ENCODE measurements at regions not wholly inside any gene's neighbourhood (a gene's known extent, or its start where the extent isn't known, plus 50 kb on each side); places are given as distances from the start of the nearest gene placed in this dataset.
A peak's percentile ranks its signal among the peaks of the same experiment; 100 is the strongest.

DNA sequence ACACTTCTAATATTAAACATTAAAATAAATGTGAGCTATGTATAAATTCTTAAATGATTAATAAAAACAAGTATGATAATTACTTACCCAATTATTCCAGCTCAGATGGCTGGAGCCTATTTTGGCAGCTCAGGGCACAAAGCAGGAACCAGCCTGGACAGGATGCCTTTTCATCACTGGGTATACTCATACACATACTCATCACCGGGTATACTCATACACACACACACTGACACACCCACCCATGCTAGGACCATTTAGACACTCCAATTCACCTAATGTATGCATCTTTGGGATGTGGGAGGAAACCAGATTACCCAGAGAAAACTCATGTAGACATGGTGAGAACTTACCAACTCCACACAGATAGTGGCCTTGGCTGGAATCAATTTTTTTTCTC is 57.9 kb upstream of the CNOT2 start:
- Histone ChIP-seq H3K14ac (ENCODE audit: low read length in 2 of 2) (peak overlapping the region in 1 of 2 experiments; percentile 11), H4K91ac (ENCODE audit: low read length) (no peak overlapping the region), H3K4me2 (ENCODE audit: low read length, poor library complexity, severe bottlenecking) (no peak overlapping the region), H2AK5ac (ENCODE audit: low read length, severe bottlenecking) (no peak overlapping the region), H3K4me3 (ENCODE audit: insufficient read depth in 1 of 2, low read depth in 1 of 2, low read length in 2 of 2) (no peak overlapping the region), H2BK5ac (ENCODE audit: low read depth, low read length, poor library complexity, severe bottlenecking) (no peak overlapping the region), H3K9ac (ENCODE audit: low read length) (no peak overlapping the region), H3K27me3 (ENCODE audit: control insufficient read depth in 1 of 2, insufficient read depth in 1 of 2, low read length in 2 of 2) (no peaks in the 10 kb centered on the region), H4K8ac (ENCODE audit: low read length) (no peak overlapping the region), H3K4ac (ENCODE audit: low read depth in 1 of 2, low read length in 2 of 2) (no peak overlapping the region), H3K79me1 (replicated peaks; ENCODE audit: low read length, poor library complexity, severe bottlenecking) (no peaks in the 10 kb centered on the region), H3K9me3 (ENCODE audit: control insufficient read depth, low read length) (no peaks in the 10 kb centered on the region), H3K36me3 (ENCODE audit: control insufficient read depth in 1 of 2, insufficient read depth in 2 of 2, low read depth in 1 of 2, low read length in 2 of 2) (no peaks in the 10 kb centered on the region), H2BK120ac (ENCODE audit: low read depth, low read length) (no peak overlapping the region), H3K18ac (ENCODE audit: low read depth in 1 of 2, low read length in 2 of 2) (no peak overlapping the region), H2AFZ (ENCODE audit: low read depth, low read length) (no peak overlapping the region), H3K4me1 (ENCODE audit: control insufficient read depth, insufficient read depth, low read depth, low read length) (no peaks in the 10 kb centered on the region), H2BK12ac (ENCODE audit: low read length in 2 of 2) (no peak overlapping the region), H3K23ac (ENCODE audit: low read length in 2 of 2) (no peak overlapping the region), H2BK15ac (ENCODE audit: low read depth, poor library complexity, severe bottlenecking) (no peak overlapping the region), H3K27ac (ENCODE audit: low read length, poor library complexity, severe bottlenecking) (no peak overlapping the region)
- 100% methylated on average over 1 of the region's 1 CpG for WGBS
- no peak for DNase-seq

DNA sequence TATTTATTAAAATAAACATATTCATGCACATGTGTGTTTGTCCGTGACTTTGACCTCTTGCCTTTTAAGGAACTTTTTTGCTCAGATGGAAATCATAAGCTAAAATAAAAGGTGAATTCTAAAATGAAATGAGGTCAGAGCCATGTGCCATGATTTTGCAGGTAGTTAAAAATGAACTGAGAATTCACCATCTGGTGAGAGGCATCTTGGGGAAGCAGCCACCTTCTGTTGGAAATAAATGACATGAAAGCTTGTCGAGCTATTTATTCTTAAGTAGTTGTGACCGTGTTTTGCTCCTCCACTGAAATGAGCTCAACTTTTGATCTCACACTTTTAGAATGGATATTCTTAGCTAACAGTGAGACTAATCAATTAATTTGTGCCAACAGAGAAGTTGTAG is 56.8 kb upstream of the CNOT2 start:
- Histone ChIP-seq H3K9ac (ENCODE audit: low read length) (no peak overlapping the region), H2BK12ac (ENCODE audit: low read length in 2 of 2) (no peak overlapping the region), H3K27ac (ENCODE audit: low read length, poor library complexity, severe bottlenecking) (no peak overlapping the region), H2BK120ac (ENCODE audit: low read depth, low read length) (no peak overlapping the region), H3K36me3 (ENCODE audit: control insufficient read depth in 1 of 2, insufficient read depth in 2 of 2, low read depth in 1 of 2, low read length in 2 of 2) (no peaks in the 10 kb centered on the region), H2AK5ac (ENCODE audit: low read length, severe bottlenecking) (no peak overlapping the region), H3K9me3 (ENCODE audit: control insufficient read depth, low read length) (no peaks in the 10 kb centered on the region), H4K91ac (ENCODE audit: low read length) (no peak overlapping the region), H4K8ac (ENCODE audit: low read length) (no peak overlapping the region), H3K14ac (ENCODE audit: low read length in 2 of 2) (no peak overlapping the region), H3K79me1 (replicated peaks; ENCODE audit: low read length, poor library complexity, severe bottlenecking) (no peaks in the 10 kb centered on the region), H3K27me3 (ENCODE audit: control insufficient read depth in 1 of 2, insufficient read depth in 1 of 2, low read length in 2 of 2) (no peaks in the 10 kb centered on the region), H3K23ac (ENCODE audit: low read length in 2 of 2) (no peak overlapping the region), H3K18ac (ENCODE audit: low read depth in 1 of 2, low read length in 2 of 2) (no peak overlapping the region), H2BK15ac (ENCODE audit: low read depth, poor library complexity, severe bottlenecking) (no peak overlapping the region), H2BK5ac (ENCODE audit: low read depth, low read length, poor library complexity, severe bottlenecking) (no peak overlapping the region), H2AFZ (ENCODE audit: low read depth, low read length) (no peak overlapping the region), H3K4ac (ENCODE audit: low read depth in 1 of 2, low read length in 2 of 2) (no peak overlapping the region), H3K4me2 (ENCODE audit: low read length, poor library complexity, severe bottlenecking) (no peak overlapping the region), H3K4me1 (ENCODE audit: control insufficient read depth, insufficient read depth, low read depth, low read length) (no peaks in the 10 kb centered on the region), H3K4me3 (ENCODE audit: insufficient read depth in 1 of 2, low read depth in 1 of 2, low read length in 2 of 2) (no peak overlapping the region)
- DNase-seq: no peak
- WGBS: 97% methylated on average over 2 of the region's 3 CpGs

DNA sequence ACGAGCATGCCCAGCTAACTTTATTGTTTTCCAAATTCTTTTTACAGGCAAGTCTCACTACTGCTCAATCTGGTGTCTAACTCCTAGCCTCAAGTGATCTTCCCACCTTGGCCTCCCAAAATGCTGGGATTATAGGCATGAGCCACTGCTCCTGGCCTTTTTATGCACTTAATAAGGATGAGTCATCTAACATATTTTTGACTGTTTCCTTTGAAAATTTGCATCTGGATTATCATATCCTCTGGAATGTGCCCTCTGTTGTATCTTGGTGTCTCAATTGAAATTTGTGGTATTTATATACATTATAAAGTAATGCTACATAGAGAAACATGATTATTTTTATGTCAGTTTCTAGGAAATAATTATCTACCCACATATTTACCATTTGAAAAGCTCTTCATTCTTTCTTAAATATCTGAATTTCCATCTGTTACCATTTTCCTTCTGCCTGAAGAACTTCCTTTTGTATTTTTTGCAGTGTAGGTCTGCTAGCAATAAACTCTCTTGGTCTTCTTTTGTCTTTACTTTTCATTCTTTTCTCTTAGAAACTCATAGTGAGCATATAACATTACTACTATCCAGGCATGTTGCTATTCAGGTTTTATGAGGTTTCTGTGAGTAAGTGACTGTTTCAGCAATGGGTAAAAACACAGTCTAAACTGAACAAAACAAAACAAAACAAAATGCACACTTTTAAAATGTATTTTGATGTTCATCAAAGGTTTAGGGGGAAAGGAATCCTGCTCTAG is 52.8 kb upstream of the CNOT2 start:
- H2BK12ac ChIP-seq (ENCODE audit: low read length in 2 of 2): no peak overlapping the region
- DNase-seq: no peak
- no peak overlapping the region for H3K27ac ChIP-seq (ENCODE audit: low read length, poor library complexity, severe bottlenecking)
- H3K4me3 ChIP-seq (ENCODE audit: insufficient read depth in 1 of 2, low read depth in 1 of 2, low read length in 2 of 2): no peak overlapping the region
- no peak overlapping the region for H4K91ac ChIP-seq (ENCODE audit: low read length)
- H2AFZ ChIP-seq (ENCODE audit: low read depth, low read length): no peak overlapping the region
- no peak overlapping the region for H3K18ac ChIP-seq (ENCODE audit: low read depth in 1 of 2, low read length in 2 of 2)
- no peak overlapping the region for H3K9ac ChIP-seq (ENCODE audit: low read length)
- H2AK5ac ChIP-seq (ENCODE audit: low read length, severe bottlenecking): no peak overlapping the region
- no peaks in the 10 kb centered on the region for H3K9me3 ChIP-seq (ENCODE audit: control insufficient read depth, low read length)
- no peak overlapping the region for H3K14ac ChIP-seq (ENCODE audit: low read length in 2 of 2)
- H2BK120ac ChIP-seq (ENCODE audit: low read depth, low read length): no peak overlapping the region
- H3K36me3 ChIP-seq (ENCODE audit: control insufficient read depth in 1 of 2, insufficient read depth in 2 of 2, low read depth in 1 of 2, low read length in 2 of 2): no peaks in the 10 kb centered on the region
- H3K4me1 ChIP-seq (ENCODE audit: control insufficient read depth, insufficient read depth, low read depth, low read length): no peaks in the 10 kb centered on the region
- no peak overlapping the region for H3K4me2 ChIP-seq (ENCODE audit: low read length, poor library complexity, severe bottlenecking)
- H3K23ac ChIP-seq (ENCODE audit: low read length in 2 of 2): no peak overlapping the region
- H3K79me1 ChIP-seq (replicated peaks; ENCODE audit: low read length, poor library complexity, severe bottlenecking): no peaks in the 10 kb centered on the region
- no peak overlapping the region for H2BK15ac ChIP-seq (ENCODE audit: low read depth, poor library complexity, severe bottlenecking)
- 100% methylated on average over 1 of the region's 1 CpG for WGBS
- no peak overlapping the region for H2BK5ac ChIP-seq (ENCODE audit: low read depth, low read length, poor library complexity, severe bottlenecking)
- no peaks in the 10 kb centered on the region for H3K27me3 ChIP-seq (ENCODE audit: control insufficient read depth in 1 of 2, insufficient read depth in 1 of 2, low read length in 2 of 2)
- H4K8ac ChIP-seq (ENCODE audit: low read length): no peak overlapping the region
- H3K4ac ChIP-seq (ENCODE audit: low read depth in 1 of 2, low read length in 2 of 2): no peak overlapping the region

Measured in mesenchymal stem cell (in vitro differentiated cells and primary cell).